Mucosa of descending colon (tissue), 3 donors: ENCODE measurements at regions not wholly inside any gene's neighbourhood (a gene's known extent, or its start where the extent isn't known, plus 50 kb on each side); places are given as distances from the start of the nearest gene placed in this dataset.

Experiments used
- ATAC-seq: fragments of 200-7000 bp; cut with Tn5 transposase; one replicate; pipeline ENCODE4 v1.9.1; 2020; ENCODE audit warnings: mild to moderate bottlenecking, moderate library complexity
- DNase-seq, 3 donors: peaks; one replicate each; pipeline ENCODE4 v3.0.0-alpha.2; 2020
- H3K36me3 ChIP-seq: fragments of 200-600 bp; one replicate; pipeline ENCODE4 v1.8.0; 2021; ENCODE audit warnings: low read depth, mild to moderate bottlenecking
- H3K4me1 ChIP-seq: fragments of 200-600 bp; one replicate; pipeline ENCODE4 v1.8.0; 2021; ENCODE audit warnings: low read depth, mild to moderate bottlenecking
- H3K4me3 ChIP-seq: fragments of 200-600 bp; one replicate; pipeline ENCODE4 v1.8.0; 2021; ENCODE audit warnings: mild to moderate bottlenecking
- H3K9me3 ChIP-seq: fragments of 200-600 bp; one replicate; pipeline ENCODE4 v1.8.0; 2021; ENCODE audit warnings: mild to moderate bottlenecking
- CTCF ChIP-seq: fragments of 200-600 bp; IDR thresholded peaks from one replicate; pipeline ENCODE4 v1.8.0; 2022; ENCODE audit warnings: antibody characterized with exemption, mild to moderate bottlenecking
- intact Hi-C, 2 donors: fragments of 100-400 bp; cut with DNase I in 1 of 2; cut with micrococcal nuclease in 1 of 2; formaldehyde crosslinking; loops; one replicate each; pipeline versions ENCODE4 v1.11.0 to v1.11.1; 2022; cut with DNase I, micrococcal nuclease
- donor health status: DM: no; HTN: no; CAD: no; lungs with moderate emphysema.
- donor health status: DM: no; HTN: no; CAD: no.
- donor health status: DM: no; HTN: yes; CAD: no.

GRCh38 chr15:95620934-95621579 lies 709.4 kb upstream of the NR2F2 start:
- TF ChIP-seq CTCF, result no peak
- no peak for DNase-seq
- peaks cover 8% of the 10 kb centered on the region for H3K9me3 ChIP-seq
- H3K36me3 ChIP-seq, result no peaks in the 10 kb centered on the region
- no peak overlapping the region for H3K4me3 ChIP-seq
- intact Hi-C loops, result no loop called here
- ATAC-seq, result no peak
- no peaks in the 10 kb centered on the region for H3K4me1 ChIP-seq

GRCh38 chr15:95622843-95623242 lies 707.7 kb upstream of the NR2F2 start:
- no peak for ATAC-seq
- Histone ChIP-seq H3K4me1 (no peaks in the 10 kb centered on the region), H3K4me3 (no peak overlapping the region), H3K9me3 (peaks cover 8% of the 10 kb centered on the region), H3K36me3 (no peaks in the 10 kb centered on the region)
- intact Hi-C loops, result no loop called here
- DNase-seq, result no peak
- no peak for TF ChIP-seq CTCF

GRCh38 chr15:95624100-95624499 lies 706.4 kb upstream of the NR2F2 start:
- peaks cover 8% of the 10 kb centered on the region for H3K9me3 ChIP-seq
- no peak for DNase-seq
- ATAC-seq, result no peak
- H3K4me1 ChIP-seq, result no peaks in the 10 kb centered on the region
- H3K36me3 ChIP-seq, result no peaks in the 10 kb centered on the region
- no peak overlapping the region for H3K4me3 ChIP-seq
- TF ChIP-seq CTCF, result no peak
- intact Hi-C loops, result no loop called here

GRCh38 chr15:95624616-95625361 lies 705.7 kb upstream of the NR2F2 start:
- ATAC-seq, result no peak

GRCh38 chr15:95626501-95627361 lies 703.8 kb upstream of the NR2F2 start:
- Histone ChIP-seq H3K4me3 (no peak overlapping the region), H3K9me3 (peaks cover 8% of the 10 kb centered on the region), H3K4me1 (no peaks in the 10 kb centered on the region), H3K36me3 (no peaks in the 10 kb centered on the region)
- ATAC-seq, result no peak
- intact Hi-C loops, result no loop called here
- no peak for DNase-seq
- TF ChIP-seq CTCF, result no peak

More at GRCh38 chr15:95624616-95625361, 705.7 kb upstream of the NR2F2 start:
- H3K9me3 ChIP-seq, result peaks cover 8% of the 10 kb centered on the region
- no peak overlapping the region for H3K4me3 ChIP-seq
- H3K36me3 ChIP-seq, result no peaks in the 10 kb centered on the region
- no peaks in the 10 kb centered on the region for H3K4me1 ChIP-seq
- no peak for TF ChIP-seq CTCF
- DNase-seq, result no peak
- intact Hi-C loops, result no loop called here
